CD14-positive monocyte (primary cell): ENCODE measurements at regions not wholly inside any gene's neighbourhood (a gene's known extent, or its start where the extent isn't known, plus 50 kb on each side); places are given as distances from the start of the nearest gene placed in this dataset.

Source experiments
- DNase-seq, 3 donors: peaks; one replicate each; pipeline ENCODE4 v3.0.0-alpha.2; 2011 to 2022
- H2AFZ ChIP-seq: 2 replicates; pipeline ENCODE4 v1.6.0; 2012; ENCODE audit warnings: mild to moderate bottlenecking, low read depth, low read length, inconsistent platforms; ENCODE audit not compliant: insufficient read depth, poor library complexity, severe bottlenecking
- H3K27ac ChIP-seq, 2 donors: 1 replicate in 1 of 2; 2 replicates in 1 of 2; pipeline ENCODE4 v1.5.1; 2012 to 2013; ENCODE audit warnings: low read length in 2 of 2, control low read depth in 1 of 2, inconsistent platforms in 1 of 2, low read depth in 1 of 2, mild to moderate bottlenecking in 1 of 2
- H3K27me3 ChIP-seq, 2 donors: one replicate each; pipeline versions ENCODE4 v1.6.0 to v1.6.1; 2011 to 2013; ENCODE audit warnings: low read length in 2 of 2; ENCODE audit not compliant: control insufficient read depth in 2 of 2, insufficient read depth in 2 of 2
- H3K36me3 ChIP-seq, 2 donors: replicated peaks in 1 of 2; 1 replicate in 1 of 2; 2 replicates in 1 of 2; pipeline versions ENCODE4 v1.5.1 to v1.6.1; 2012 to 2013; ENCODE audit warnings: low read length in 2 of 2, control low read depth in 1 of 2, inconsistent platforms in 1 of 2, mild to moderate bottlenecking in 1 of 2; ENCODE audit not compliant: insufficient read depth in 2 of 2, control insufficient read depth in 1 of 2
- H3K4me1 ChIP-seq, 2 donors: 1 replicate in 1 of 2; 2 replicates in 1 of 2; pipeline versions ENCODE4 v1.5.1 to v1.6.1; 2012 to 2013; ENCODE audit warnings: low read length in 2 of 2, control low read depth in 1 of 2, inconsistent platforms in 1 of 2, mild to moderate bottlenecking in 1 of 2, moderate library complexity in 1 of 2; ENCODE audit not compliant: insufficient read depth in 2 of 2, control insufficient read depth in 1 of 2
- H3K4me2 ChIP-seq: replicated peaks from 2 replicates; pipeline ENCODE3; 2012; ENCODE audit warnings: low read length, moderate library complexity, mild to moderate bottlenecking; ENCODE audit not compliant: poor library complexity, severe bottlenecking; ENCODE audit errors: extremely low read depth
- H3K4me3 ChIP-seq, 3 experiments: fragments of 200-600 bp in 1 of 3; sonication (generic) in 1 of 3; replicated peaks in 1 of 3; 1 replicate in 2 of 3; 2 replicates in 1 of 3; pipeline ENCODE4 v1.5.1; 2011 to 2013; ENCODE audit warnings: low read length in 3 of 3, mild to moderate bottlenecking in 3 of 3, control low read depth in 2 of 3, low read depth in 2 of 3, inconsistent platforms in 1 of 3, moderate library complexity in 1 of 3
- H3K79me2 ChIP-seq: 2 replicates; pipeline ENCODE4 v1.6.0; 2012; ENCODE audit warnings: mild to moderate bottlenecking, control low read depth, inconsistent platforms, low read length, moderate library complexity; ENCODE audit not compliant: insufficient read depth
- H3K9ac ChIP-seq: 2 replicates; pipeline ENCODE4 v1.6.0; 2017; ENCODE audit warnings: low read length, mild to moderate bottlenecking; ENCODE audit not compliant: insufficient read depth, poor library complexity, severe bottlenecking
- H3K9me3 ChIP-seq, 2 donors: replicated peaks in 1 of 2; 1 replicate in 1 of 2; 2 replicates in 1 of 2; pipeline versions ENCODE4 v1.5.1 to v1.6.1; 2012 to 2013; ENCODE audit warnings: low read length in 2 of 2, control low read depth in 1 of 2; ENCODE audit not compliant: control insufficient read depth in 1 of 2, insufficient read depth in 1 of 2
- H4K20me1 ChIP-seq: 2 replicates; pipeline ENCODE4 v1.6.0; 2012; ENCODE audit warnings: mild to moderate bottlenecking, low read length, control low read depth, moderate library complexity; ENCODE audit not compliant: insufficient read depth
- H3K27ac Mint-ChIP-seq, 7 donors: one replicate each; pipeline ENCODE4 v1.8.0; 2020; ENCODE audit warnings: mild to moderate bottlenecking in 7 of 7, mixed read lengths in 7 of 7, moderate library complexity in 6 of 7, inconsistent platforms in 2 of 7
- H3K27me3 Mint-ChIP-seq, 3 donors: one replicate each; pipeline ENCODE4 v1.8.0; 2021 to 2022; ENCODE audit warnings: low read depth in 3 of 3, mild to moderate bottlenecking in 3 of 3, mixed read lengths in 3 of 3, moderate library complexity in 3 of 3, inconsistent platforms in 1 of 3
- H3K36me3 Mint-ChIP-seq, 2 donors: one replicate each; pipeline ENCODE4 v1.8.0; 2020; ENCODE audit warnings: mixed read lengths in 2 of 2, inconsistent platforms in 1 of 2, mild to moderate bottlenecking in 1 of 2
- H3K4me1 Mint-ChIP-seq: one replicate; pipeline ENCODE4 v1.8.0; 2020; ENCODE audit warnings: mild to moderate bottlenecking, mixed read lengths
- H3K4me3 Mint-ChIP-seq, 2 donors: one replicate each; pipeline ENCODE4 v1.8.0; 2020; ENCODE audit warnings: mild to moderate bottlenecking in 2 of 2, mixed read lengths in 2 of 2, moderate library complexity in 1 of 2
- H3K9me3 Mint-ChIP-seq, 7 donors: one replicate each; pipeline ENCODE4 v1.8.0; 2020 to 2022; ENCODE audit warnings: mixed read lengths in 7 of 7, mild to moderate bottlenecking in 6 of 7, moderate library complexity in 6 of 7, inconsistent platforms in 2 of 7
- whole genome bisulfite sequencing: methylation state at CpG from one replicate; pipeline ENCODE4 v1.1.5; 2013; ENCODE audit warnings: missing lambda C conversion rate; ENCODE audit not compliant: insufficient coverage; 5-methylcytosine and 5-hydroxymethylcytosine counted together
- intact Hi-C, 2 donors: fragments of 100-400 bp; cut with micrococcal nuclease; formaldehyde crosslinking; loops; one replicate each; pipeline versions ENCODE4 v1.15.0 to v1.15.1; 2023
- TF ChIP-seq, protein P1 (sequence below): fragments of 200-600 bp; IDR thresholded peaks from one replicate; pipeline ENCODE4 v1.8.0; 2022; ENCODE audit warnings: antibody characterized with exemption, mild to moderate bottlenecking

DNA sequence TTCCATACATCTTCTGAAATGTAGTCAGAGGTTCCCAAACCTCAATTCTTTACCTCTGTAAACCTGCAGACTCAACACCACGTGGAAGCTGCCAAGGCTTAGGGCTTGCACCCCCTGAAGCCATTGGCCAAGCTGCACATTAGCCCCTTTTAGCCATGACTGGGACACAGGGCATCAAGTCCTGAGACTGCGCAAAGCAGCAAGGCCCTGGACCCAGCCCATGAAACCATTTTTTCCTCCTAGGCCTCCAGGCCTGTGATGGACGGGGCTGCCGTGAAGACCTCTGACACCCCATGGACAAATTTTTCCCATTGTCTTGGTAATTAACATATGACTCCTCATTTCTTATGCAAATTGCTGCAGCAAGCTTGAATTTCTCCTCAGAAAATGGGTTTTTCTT, 727.8 kb downstream of the C6orf118 start:
- H3K4me2 ChIP-seq, result no peak overlapping the region
- H3K4me3 ChIP-seq, result no peak overlapping the region
- WGBS, result 58% methylated on average over 4 of the region's 4 CpGs
- no peak overlapping the region for H3K27ac ChIP-seq
- no peak overlapping the region for H3K27ac Mint-ChIP-seq
- no peaks in the 10 kb centered on the region for H3K4me1 Mint-ChIP-seq
- H3K4me3 Mint-ChIP-seq, result no peak overlapping the region
- no peaks in the 10 kb centered on the region for H3K4me1 ChIP-seq
- H2AFZ ChIP-seq, result no peak overlapping the region
- H3K36me3 Mint-ChIP-seq, result no peaks in the 10 kb centered on the region
- peaks cover 35 to 62% of the 10 kb centered on the region in 2 donors for H3K9me3 ChIP-seq
- H3K27me3 Mint-ChIP-seq, result no peaks in the 10 kb centered on the region
- H3K27me3 ChIP-seq, result no peaks in the 10 kb centered on the region
- TF ChIP-seq, protein P1, sequence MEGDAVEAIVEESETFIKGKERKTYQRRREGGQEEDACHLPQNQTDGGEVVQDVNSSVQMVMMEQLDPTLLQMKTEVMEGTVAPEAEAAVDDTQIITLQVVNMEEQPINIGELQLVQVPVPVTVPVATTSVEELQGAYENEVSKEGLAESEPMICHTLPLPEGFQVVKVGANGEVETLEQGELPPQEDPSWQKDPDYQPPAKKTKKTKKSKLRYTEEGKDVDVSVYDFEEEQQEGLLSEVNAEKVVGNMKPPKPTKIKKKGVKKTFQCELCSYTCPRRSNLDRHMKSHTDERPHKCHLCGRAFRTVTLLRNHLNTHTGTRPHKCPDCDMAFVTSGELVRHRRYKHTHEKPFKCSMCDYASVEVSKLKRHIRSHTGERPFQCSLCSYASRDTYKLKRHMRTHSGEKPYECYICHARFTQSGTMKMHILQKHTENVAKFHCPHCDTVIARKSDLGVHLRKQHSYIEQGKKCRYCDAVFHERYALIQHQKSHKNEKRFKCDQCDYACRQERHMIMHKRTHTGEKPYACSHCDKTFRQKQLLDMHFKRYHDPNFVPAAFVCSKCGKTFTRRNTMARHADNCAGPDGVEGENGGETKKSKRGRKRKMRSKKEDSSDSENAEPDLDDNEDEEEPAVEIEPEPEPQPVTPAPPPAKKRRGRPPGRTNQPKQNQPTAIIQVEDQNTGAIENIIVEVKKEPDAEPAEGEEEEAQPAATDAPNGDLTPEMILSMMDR, result no peak
- H3K9ac ChIP-seq, result no peak overlapping the region
- H3K79me2 ChIP-seq, result no peaks in the 10 kb centered on the region
- no peaks in the 10 kb centered on the region for H3K36me3 ChIP-seq
- intact Hi-C loops, result no loop called here
- peaks cover 7 to 33% (median 13%) of the 10 kb centered on the region in 7 donors for H3K9me3 Mint-ChIP-seq
- DNase-seq, result no peak
- no peaks in the 10 kb centered on the region for H4K20me1 ChIP-seq

DNA sequence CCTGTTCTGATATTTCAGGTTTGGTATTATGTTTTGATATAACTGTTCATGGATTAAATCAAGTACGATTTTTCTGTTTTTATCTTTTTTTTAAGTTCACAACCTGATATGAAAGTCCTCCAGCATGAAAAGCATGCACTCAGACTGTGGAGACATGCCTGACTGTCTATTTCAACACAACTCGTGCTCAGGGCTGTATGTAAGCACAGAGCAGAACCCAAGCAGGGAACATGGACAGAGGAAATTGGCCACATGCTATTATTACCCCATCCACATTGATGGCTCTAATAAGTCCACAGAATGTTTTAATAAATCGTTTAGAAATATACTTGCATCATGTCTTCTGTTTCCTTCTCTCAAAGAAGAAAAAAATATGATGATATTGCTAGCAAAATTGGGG, 730.4 kb downstream of the C6orf118 start:
- intact Hi-C loops, result no loop called here
- no peaks in the 10 kb centered on the region for H4K20me1 ChIP-seq
- no peaks in the 10 kb centered on the region for H3K27me3 Mint-ChIP-seq
- H3K27me3 ChIP-seq, result no peaks in the 10 kb centered on the region
- no peak overlapping the region for H3K27ac Mint-ChIP-seq
- H3K9ac ChIP-seq, result no peak overlapping the region
- peaks cover 32 to 58% of the 10 kb centered on the region in 2 donors for H3K9me3 ChIP-seq
- H3K9me3 Mint-ChIP-seq, result peaks cover 8 to 35% (median 13%) of the 10 kb centered on the region in 7 donors
- TF ChIP-seq, protein P1, result no peak
- H3K4me1 ChIP-seq, result no peaks in the 10 kb centered on the region
- no peak overlapping the region for H2AFZ ChIP-seq
- no peaks in the 10 kb centered on the region for H3K79me2 ChIP-seq
- no peaks in the 10 kb centered on the region for H3K4me1 Mint-ChIP-seq
- no peak for DNase-seq
- H3K27ac ChIP-seq, result no peak overlapping the region
- H3K4me3 ChIP-seq, result no peak overlapping the region
- H3K36me3 ChIP-seq, result no peaks in the 10 kb centered on the region
- 20% methylated on average over 1 of the region's 3 CpGs for WGBS
- no peak overlapping the region for H3K4me2 ChIP-seq
- H3K36me3 Mint-ChIP-seq, result no peaks in the 10 kb centered on the region
- H3K4me3 Mint-ChIP-seq, result no peak overlapping the region
